ENCODE measurements at regions not wholly inside any gene's neighbourhood (a gene's known extent, or its start where the extent isn't known, plus 50 kb on each side); places are given as distances from the start of the nearest gene placed in this dataset.

DNA sequence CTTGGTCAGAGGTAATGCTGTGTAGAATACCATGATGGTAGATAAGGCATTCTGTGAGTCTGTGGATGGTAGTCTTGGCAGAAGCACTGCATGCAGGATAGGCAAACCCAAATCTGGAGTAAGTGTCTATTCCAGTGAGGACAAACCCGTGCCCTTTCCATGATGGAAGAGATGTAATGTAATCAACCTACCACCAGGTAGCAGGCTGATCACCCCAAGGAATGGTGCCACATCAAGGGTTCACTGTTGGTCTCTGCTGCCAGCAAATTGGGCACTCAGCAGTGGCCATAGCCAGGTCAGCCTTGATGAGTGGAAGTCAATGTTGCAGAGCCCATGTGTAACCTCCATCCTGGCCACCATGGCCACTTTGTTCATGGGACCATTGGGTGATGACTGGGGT, 155.0 kb downstream of the RAP2A start:
- ChIA-PET CTCF (no interaction called here), POLR2A (no interaction called here)

DNA sequence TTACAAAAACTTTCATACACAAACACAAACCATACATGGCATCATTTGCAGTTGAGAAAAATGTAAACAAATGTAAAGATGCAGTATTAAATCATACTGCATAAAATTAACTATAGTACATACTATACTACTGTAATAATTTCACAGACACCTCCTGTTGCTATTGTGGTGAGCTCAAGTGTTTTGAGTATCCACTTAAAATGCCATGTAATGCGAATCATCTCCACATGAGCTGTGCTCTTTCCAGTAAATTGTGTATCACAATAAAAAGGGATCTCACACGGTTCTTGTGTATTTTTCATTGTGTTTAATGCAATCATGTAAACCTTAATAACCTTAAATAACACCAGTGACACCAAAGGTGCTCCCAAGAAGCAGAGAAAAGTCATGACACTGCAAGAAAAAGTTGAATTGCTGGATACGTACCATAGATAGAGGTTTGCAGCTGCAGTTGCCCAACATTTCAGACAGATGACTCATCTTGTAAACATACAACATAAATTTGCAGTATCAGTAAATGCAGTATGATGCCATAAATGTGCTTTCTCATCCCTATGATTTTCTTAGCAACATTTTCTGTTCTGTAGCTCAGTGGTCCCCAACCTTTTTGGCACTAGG, 166.6 kb downstream of the RAP2A start:
- TF ChIP-seq NFRKB (IDR thresholded peaks at IDR 0.05) (no peak), SP1 (IDR thresholded peaks at IDR 0.05) (no peak)
- ChIA-PET POLR2A (no interaction called here), CTCF (no interaction called here)
- no peak for DNase-seq (ENCODE audit: extremely low spot score)

More for the DNA sequence above, 155.0 kb downstream of the RAP2A start:
- TF ChIP-seq SP1 (IDR thresholded peaks at IDR 0.05) (no peak), FOXA1 (IDR thresholded peaks at IDR 0.05) (no peak), LEF1 (IDR thresholded peaks at IDR 0.05; ENCODE audit: borderline replicate concordance) (no peak), BHLHE40 (IDR thresholded peaks at IDR 0.05; ENCODE audit: borderline replicate concordance) (no peak), ZNF384 (IDR thresholded peaks at IDR 0.05) (no peak), SUZ12 (IDR thresholded peaks at IDR 0.05) (no peak), NFRKB (IDR thresholded peaks at IDR 0.05) (no peak), HDGF (IDR thresholded peaks at IDR 0.05; ENCODE audit: borderline replicate concordance) (no peak), FOXM1 (IDR thresholded peaks at IDR 0.05; ENCODE audit: borderline replicate concordance) (no peak), FOXK2 (IDR thresholded peaks at IDR 0.05) (no peak), L3MBTL2 (conservative IDR thresholded peaks at IDR 0.05) (no peak), ELF4 (IDR thresholded peaks at IDR 0.05) (no peak), TARDBP (IDR thresholded peaks at IDR 0.05) (no peak), CTBP1 (IDR thresholded peaks at IDR 0.05; ENCODE audit: borderline replicate concordance) (no peak)
- TF ChIP-seq, protein P1, sequence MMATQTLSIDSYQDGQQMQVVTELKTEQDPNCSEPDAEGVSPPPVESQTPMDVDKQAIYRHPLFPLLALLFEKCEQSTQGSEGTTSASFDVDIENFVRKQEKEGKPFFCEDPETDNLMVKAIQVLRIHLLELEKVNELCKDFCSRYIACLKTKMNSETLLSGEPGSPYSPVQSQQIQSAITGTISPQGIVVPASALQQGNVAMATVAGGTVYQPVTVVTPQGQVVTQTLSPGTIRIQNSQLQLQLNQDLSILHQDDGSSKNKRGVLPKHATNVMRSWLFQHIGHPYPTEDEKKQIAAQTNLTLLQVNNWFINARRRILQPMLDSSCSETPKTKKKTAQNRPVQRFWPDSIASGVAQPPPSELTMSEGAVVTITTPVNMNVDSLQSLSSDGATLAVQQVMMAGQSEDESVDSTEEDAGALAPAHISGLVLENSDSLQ (IDR thresholded peaks at IDR 0.05) = no peak
- no peak for DNase-seq (ENCODE audit: extremely low spot score)

GRCh38 chr13:97615266-97615665, 181.3 kb downstream of the RAP2A start:
- no peak for TF ChIP-seq FOXA1 (IDR thresholded peaks at IDR 0.05)
- CTCF ChIA-PET = no interaction called here

DNA sequence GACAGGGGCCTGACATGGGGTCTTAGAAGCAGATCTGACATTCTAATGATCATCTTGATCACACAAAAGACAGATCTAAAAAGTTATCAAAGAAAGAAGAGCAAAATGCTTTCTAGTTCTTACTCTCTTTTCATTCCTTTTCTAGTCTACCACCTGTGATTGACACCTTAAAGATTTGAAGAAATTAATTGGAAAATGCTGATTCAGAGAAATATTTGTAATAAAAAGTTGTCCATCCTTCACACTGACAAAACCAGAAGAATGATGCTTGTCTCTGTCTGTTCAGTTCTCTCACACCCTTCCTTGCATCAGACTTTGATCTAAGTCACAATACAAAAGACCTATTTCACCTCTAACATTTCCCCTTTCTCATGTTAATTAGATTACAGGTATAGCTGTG, 182.4 kb downstream of the RAP2A start:
- ChIA-PET POLR2A (no interaction called here), CTCF (no interaction called here)
- TF ChIP-seq L3MBTL2 (conservative IDR thresholded peaks at IDR 0.05) = no peak
- TF ChIP-seq ZNF384 (IDR thresholded peaks at IDR 0.05) = no peak
- no peak for TF ChIP-seq FOXM1 (IDR thresholded peaks at IDR 0.05; ENCODE audit: borderline replicate concordance)
- TF ChIP-seq CTBP1 (IDR thresholded peaks at IDR 0.05; ENCODE audit: borderline replicate concordance) = no peak
- TF ChIP-seq SUZ12 (IDR thresholded peaks at IDR 0.05) = no peak
- no peak for TF ChIP-seq HDGF (IDR thresholded peaks at IDR 0.05; ENCODE audit: borderline replicate concordance)
- no peak for TF ChIP-seq NFRKB (IDR thresholded peaks at IDR 0.05)
- no peak for TF ChIP-seq FOXK2 (IDR thresholded peaks at IDR 0.05)
- no peak for TF ChIP-seq BHLHE40 (IDR thresholded peaks at IDR 0.05; ENCODE audit: borderline replicate concordance)
- TF ChIP-seq SP1 (IDR thresholded peaks at IDR 0.05) = no peak
- no peak for TF ChIP-seq TARDBP (IDR thresholded peaks at IDR 0.05)
- no peak for TF ChIP-seq LEF1 (IDR thresholded peaks at IDR 0.05; ENCODE audit: borderline replicate concordance)
- TF ChIP-seq ELF4 (IDR thresholded peaks at IDR 0.05) = no peak
- DNase-seq (ENCODE audit: extremely low spot score) = no peak

More at GRCh38 chr13:97615266-97615665, 181.3 kb downstream of the RAP2A start:
- no peak for DNase-seq (ENCODE audit: extremely low spot score)
- POLR2A ChIA-PET = no interaction called here

DNA sequence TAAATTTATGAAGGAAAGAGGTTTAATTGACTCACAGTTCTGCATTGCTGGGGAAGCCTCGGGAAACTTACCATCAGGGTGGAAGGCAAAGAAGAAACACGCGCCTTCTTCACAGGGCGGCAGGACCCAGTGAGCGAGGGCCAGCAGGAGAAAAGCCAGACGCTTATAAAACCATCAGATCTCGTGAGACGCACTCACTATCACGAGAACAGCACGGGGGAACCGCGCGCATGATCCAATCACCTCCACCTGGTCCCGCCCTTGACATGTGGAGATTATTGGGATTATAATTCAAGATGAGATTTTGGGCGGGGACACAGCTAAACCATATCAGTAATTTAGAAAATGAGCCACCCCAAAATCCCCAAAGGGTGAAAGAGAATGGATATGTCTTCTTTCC, 187.1 kb downstream of the RAP2A start:
- DNase-seq (ENCODE audit: extremely low spot score) = no peak
- TF ChIP-seq FOXM1 (IDR thresholded peaks at IDR 0.05; ENCODE audit: borderline replicate concordance) (no peak), BHLHE40 (IDR thresholded peaks at IDR 0.05; ENCODE audit: borderline replicate concordance) (no peak), SUZ12 (IDR thresholded peaks at IDR 0.05) (no peak)
- ChIA-PET CTCF (no interaction called here), POLR2A (no interaction called here)

- TF ChIP-seq FOXA1 (IDR thresholded peaks at IDR 0.05) = no peak
- TF ChIP-seq ARNT (IDR thresholded peaks at IDR 0.05) = no peak
- TF ChIP-seq CTBP1 (IDR thresholded peaks at IDR 0.05; ENCODE audit: borderline replicate concordance) = no peak
- TF ChIP-seq BHLHE40 (IDR thresholded peaks at IDR 0.05; ENCODE audit: borderline replicate concordance) = no peak
- TF ChIP-seq, protein P1 (IDR thresholded peaks at IDR 0.05) = no peak
- no peak for TF ChIP-seq SUZ12 (IDR thresholded peaks at IDR 0.05)
- TF ChIP-seq FOXM1 (IDR thresholded peaks at IDR 0.05; ENCODE audit: borderline replicate concordance) = no peak
- no peak for TF ChIP-seq HDGF (IDR thresholded peaks at IDR 0.05; ENCODE audit: borderline replicate concordance)
- DNase-seq (ENCODE audit: extremely low spot score) = no peak
- CTCF ChIA-PET = no interaction called here
- POLR2A ChIA-PET = no interaction called here
Observed at GRCh38 chr13:97621631-97622030, 187.7 kb downstream of the RAP2A start.

DNA sequence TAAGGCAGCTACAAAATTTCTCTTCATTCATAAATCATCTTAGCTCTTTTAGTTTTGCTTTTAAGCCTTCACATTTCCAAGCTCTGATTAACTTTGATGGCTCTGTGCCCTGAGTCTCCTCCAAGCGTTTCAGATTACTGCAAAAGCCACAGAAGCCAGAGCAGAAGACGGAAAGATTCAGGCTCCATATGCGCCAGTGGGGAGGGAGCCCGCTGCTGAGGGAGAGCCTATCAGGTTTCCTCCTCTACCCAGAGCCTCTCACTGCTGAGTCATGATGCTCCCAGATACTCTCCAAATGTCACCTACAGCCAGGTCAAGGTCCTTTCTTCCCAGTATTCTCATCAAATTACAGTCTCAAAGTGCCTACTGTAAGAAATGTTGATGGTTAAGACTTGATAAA, 193.6 kb downstream of the RAP2A start:
- peak; percentile 50 for DNase-seq (ENCODE audit: extremely low spot score)
- CTCF ChIA-PET = no interaction called here
- POLR2A ChIA-PET = no interaction called here
- no peak for TF ChIP-seq L3MBTL2 (conservative IDR thresholded peaks at IDR 0.05)
- TF ChIP-seq ZNF384 (IDR thresholded peaks at IDR 0.05) = no peak
- no peak for TF ChIP-seq ELF4 (IDR thresholded peaks at IDR 0.05)
- TF ChIP-seq SP1 (IDR thresholded peaks at IDR 0.05) = no peak
- no peak for TF ChIP-seq CTBP1 (IDR thresholded peaks at IDR 0.05; ENCODE audit: borderline replicate concordance)
- no peak for TF ChIP-seq LEF1 (IDR thresholded peaks at IDR 0.05; ENCODE audit: borderline replicate concordance)
- TF ChIP-seq TARDBP (IDR thresholded peaks at IDR 0.05) = no peak
- TF ChIP-seq HDGF (IDR thresholded peaks at IDR 0.05; ENCODE audit: borderline replicate concordance) = no peak
- TF ChIP-seq, protein P1 (IDR thresholded peaks at IDR 0.05) = no peak
- no peak for TF ChIP-seq ARNT (IDR thresholded peaks at IDR 0.05)
- TF ChIP-seq FOXA1 (IDR thresholded peaks at IDR 0.05) = no peak
- no peak for TF ChIP-seq SUZ12 (IDR thresholded peaks at IDR 0.05)
- TF ChIP-seq BHLHE40 (IDR thresholded peaks at IDR 0.05; ENCODE audit: borderline replicate concordance) = no peak
- no peak for TF ChIP-seq FOXM1 (IDR thresholded peaks at IDR 0.05; ENCODE audit: borderline replicate concordance)
- no peak for TF ChIP-seq FOXK2 (IDR thresholded peaks at IDR 0.05)
- TF ChIP-seq NFRKB (IDR thresholded peaks at IDR 0.05) = no peak
